ENCODE measurements at regions not wholly inside any gene's neighbourhood (a gene's known extent, or its start where the extent isn't known, plus 50 kb on each side); places are given as distances from the start of the nearest gene placed in this dataset.
A peak's percentile ranks its signal among the peaks of the same experiment; 100 is the strongest.
"Not testable (repeated sequence)": the region's sequence is repeated elsewhere in the genome, so short reads cannot be mapped to it uniquely, and the experiment has no call there.

GRCh38 chrX:52585892-52586291 lies 68.8 kb downstream of the SSX7 start:
- ChIA-PET POLR2A (no interaction called here), CTCF (no interaction called here)
- Histone ChIP-seq H3K27ac (ENCODE audit: insufficient read depth in 1 of 2, low read depth in 1 of 2, low read length in 2 of 2, poor library complexity in 1 of 2, severe bottlenecking in 2 of 2) (no peak overlapping the region), H3K27me3 (replicated peaks in 2 of 5; ENCODE audit: control insufficient read depth in 4 of 5, insufficient read depth in 5 of 5, low read length in 4 of 5) (peaks cover 0 to 18% (median 2%) of the 10 kb centered on the region in 5 experiments), H3K36me3 (ENCODE audit: control insufficient read depth in 4 of 4, insufficient read depth in 4 of 4, low read length in 3 of 4) (no peaks in the 10 kb centered on the region), H3K9me3 (ENCODE audit: control extremely low read depth in 1 of 5, control insufficient read depth in 4 of 5, insufficient read depth in 2 of 5, low read depth in 1 of 5, low read length in 4 of 5) (no peaks in the 10 kb centered on the region), H3K4me3 (ENCODE audit: control insufficient read depth in 1 of 7, extremely low read depth in 1 of 7, insufficient read depth in 4 of 7, low read depth in 2 of 7, low read length in 6 of 7) (no peak overlapping the region), H3K4me1 (ENCODE audit: control extremely low read depth in 1 of 4, control insufficient read depth in 4 of 4, insufficient read depth in 4 of 4, low read length in 3 of 4) (no peaks in the 10 kb centered on the region)
- DNase-seq: no peak
- 79% methylated on average over 2 of the region's 3 CpGs for WGBS (ENCODE audit: insufficient coverage)

GRCh38 chrX:52577464-52578173 lies 60.8 kb upstream of the XAGE1B start:
- Histone ChIP-seq H3K4me1 (ENCODE audit: control extremely low read depth in 1 of 4, control insufficient read depth in 4 of 4, insufficient read depth in 4 of 4, low read length in 3 of 4) (peaks cover 0 to 2% (median 0%) of the 10 kb centered on the region in 4 experiments), H3K27me3 (replicated peaks in 2 of 5; ENCODE audit: control insufficient read depth in 4 of 5, insufficient read depth in 5 of 5, low read length in 4 of 5) (peaks cover 0 to 21% (median 0%) of the 10 kb centered on the region in 5 experiments), H3K36me3 (ENCODE audit: control insufficient read depth in 4 of 4, insufficient read depth in 4 of 4, low read length in 3 of 4) (no peaks in the 10 kb centered on the region), H3K9me3 (ENCODE audit: control extremely low read depth in 1 of 5, control insufficient read depth in 4 of 5, insufficient read depth in 2 of 5, low read depth in 1 of 5, low read length in 4 of 5) (no peaks in the 10 kb centered on the region), H3K4me3 (ENCODE audit: control insufficient read depth in 1 of 7, extremely low read depth in 1 of 7, insufficient read depth in 4 of 7, low read depth in 2 of 7, low read length in 6 of 7) (no peak overlapping the region), H3K27ac (ENCODE audit: insufficient read depth in 1 of 2, low read depth in 1 of 2, low read length in 2 of 2, poor library complexity in 1 of 2, severe bottlenecking in 2 of 2) (no peak overlapping the region)
- CTCF ChIA-PET: no interaction called here
- POLR2A ChIA-PET: no interaction called here
- WGBS (ENCODE audit: insufficient coverage): 92% methylated on average over 14 of the region's 15 CpGs
- no peak for DNase-seq

GRCh38 chrX:52576946-52577345 lies 60.1 kb upstream of the XAGE1B start:
- Histone ChIP-seq H3K4me1 (ENCODE audit: control extremely low read depth in 1 of 4, control insufficient read depth in 4 of 4, insufficient read depth in 4 of 4, low read length in 3 of 4) (peaks cover 0 to 2% (median 0%) of the 10 kb centered on the region in 4 experiments), H3K27me3 (replicated peaks in 2 of 5; ENCODE audit: control insufficient read depth in 4 of 5, insufficient read depth in 5 of 5, low read length in 4 of 5) (peaks cover 0 to 21% (median 0%) of the 10 kb centered on the region in 5 experiments), H3K27ac (ENCODE audit: insufficient read depth in 1 of 2, low read depth in 1 of 2, low read length in 2 of 2, poor library complexity in 1 of 2, severe bottlenecking in 2 of 2) (no peak overlapping the region), H3K4me3 (ENCODE audit: control insufficient read depth in 1 of 7, extremely low read depth in 1 of 7, insufficient read depth in 4 of 7, low read depth in 2 of 7, low read length in 6 of 7) (no peak overlapping the region), H3K36me3 (ENCODE audit: control insufficient read depth in 4 of 4, insufficient read depth in 4 of 4, low read length in 3 of 4) (no peaks in the 10 kb centered on the region), H3K9me3 (ENCODE audit: control extremely low read depth in 1 of 5, control insufficient read depth in 4 of 5, insufficient read depth in 2 of 5, low read depth in 1 of 5, low read length in 4 of 5) (no peaks in the 10 kb centered on the region)
- ChIA-PET CTCF (no interaction called here), POLR2A (no interaction called here)
- 73% methylated on average over 6 of the region's 8 CpGs for WGBS (ENCODE audit: insufficient coverage)
- no peak for DNase-seq

- Histone ChIP-seq H3K27ac (ENCODE audit: insufficient read depth in 1 of 2, low read depth in 1 of 2, low read length in 2 of 2, poor library complexity in 1 of 2, severe bottlenecking in 2 of 2) (no peak overlapping the region), H3K4me1 (ENCODE audit: control extremely low read depth in 1 of 4, control insufficient read depth in 4 of 4, insufficient read depth in 4 of 4, low read length in 3 of 4) (peaks cover 0 to 2% (median 0%) of the 10 kb centered on the region in 4 experiments), H3K27me3 (replicated peaks in 2 of 5; ENCODE audit: control insufficient read depth in 4 of 5, insufficient read depth in 5 of 5, low read length in 4 of 5) (peaks cover 0 to 21% (median 0%) of the 10 kb centered on the region in 5 experiments), H3K9me3 (ENCODE audit: control extremely low read depth in 1 of 5, control insufficient read depth in 4 of 5, insufficient read depth in 2 of 5, low read depth in 1 of 5, low read length in 4 of 5) (no peaks in the 10 kb centered on the region), H3K36me3 (ENCODE audit: control insufficient read depth in 4 of 4, insufficient read depth in 4 of 4, low read length in 3 of 4) (no peaks in the 10 kb centered on the region), H3K4me3 (ENCODE audit: control insufficient read depth in 1 of 7, extremely low read depth in 1 of 7, insufficient read depth in 4 of 7, low read depth in 2 of 7, low read length in 6 of 7) (no peak overlapping the region)
- POLR2A ChIA-PET: no interaction called here
- CTCF ChIA-PET: no interaction called here
- 93% methylated on average over 4 of the region's 5 CpGs for WGBS (ENCODE audit: insufficient coverage)
- DNase-seq: no peak
Observed at GRCh38 chrX:52576474-52576873, 59.6 kb upstream of the XAGE1B start.

- Histone ChIP-seq H3K27me3 (replicated peaks in 2 of 5; ENCODE audit: control insufficient read depth in 4 of 5, insufficient read depth in 5 of 5, low read length in 4 of 5) (peaks cover 0 to 21% (median 0%) of the 10 kb centered on the region in 5 experiments), H3K9me3 (ENCODE audit: control extremely low read depth in 1 of 5, control insufficient read depth in 4 of 5, insufficient read depth in 2 of 5, low read depth in 1 of 5, low read length in 4 of 5) (no peaks in the 10 kb centered on the region), H3K4me3 (ENCODE audit: control insufficient read depth in 1 of 7, extremely low read depth in 1 of 7, insufficient read depth in 4 of 7, low read depth in 2 of 7, low read length in 6 of 7) (no peak overlapping the region), H3K36me3 (ENCODE audit: control insufficient read depth in 4 of 4, insufficient read depth in 4 of 4, low read length in 3 of 4) (no peaks in the 10 kb centered on the region), H3K4me1 (ENCODE audit: control extremely low read depth in 1 of 4, control insufficient read depth in 4 of 4, insufficient read depth in 4 of 4, low read length in 3 of 4) (peaks cover 0 to 2% (median 0%) of the 10 kb centered on the region in 4 experiments), H3K27ac (ENCODE audit: insufficient read depth in 1 of 2, low read depth in 1 of 2, low read length in 2 of 2, poor library complexity in 1 of 2, severe bottlenecking in 2 of 2) (no peak overlapping the region)
- ChIA-PET CTCF (interaction anchor here (1.0 kb wide), 1 partner anchor 10 kb away, joined by 3 read pairs; no protein-coding TSS in a partner anchor), POLR2A (no interaction called here)
- DNase-seq: peak; percentile 37 to 70 (median 68)
- WGBS (ENCODE audit: insufficient coverage): 56% methylated on average over 9 of the region's 15 CpGs
Observed at GRCh38 chrX:52574416-52575275, 57.8 kb upstream of the XAGE1B start.

- POLR2A ChIA-PET: not testable (repeated sequence)
Observed at GRCh38 chrX:52568146-52568545, 51.3 kb upstream of the XAGE1B start.

More at GRCh38 chrX:52568146-52568545, 51.3 kb upstream of the XAGE1B start:
- peaks cover 0 to 16% (median 3%) of the 10 kb centered on the region in 5 experiments for H3K27me3 ChIP-seq (replicated peaks in 2 of 5; ENCODE audit: control insufficient read depth in 4 of 5, insufficient read depth in 5 of 5, low read length in 4 of 5)
- H3K4me1 ChIP-seq (ENCODE audit: control extremely low read depth in 1 of 4, control insufficient read depth in 4 of 4, insufficient read depth in 4 of 4, low read length in 3 of 4); DNase-seq; H3K9me3 ChIP-seq (ENCODE audit: control extremely low read depth in 1 of 5, control insufficient read depth in 4 of 5, insufficient read depth in 2 of 5, low read depth in 1 of 5, low read length in 4 of 5); H3K4me3 ChIP-seq (ENCODE audit: control insufficient read depth in 1 of 7, extremely low read depth in 1 of 7, insufficient read depth in 4 of 7, low read depth in 2 of 7, low read length in 6 of 7); CTCF ChIA-PET; H3K27ac ChIP-seq (ENCODE audit: insufficient read depth in 1 of 2, low read depth in 1 of 2, low read length in 2 of 2, poor library complexity in 1 of 2, severe bottlenecking in 2 of 2); H3K36me3 ChIP-seq (ENCODE audit: control insufficient read depth in 4 of 4, insufficient read depth in 4 of 4, low read length in 3 of 4): not testable (repeated sequence)
- 75% methylated on average over 5 of the region's 12 CpGs for WGBS (ENCODE audit: insufficient coverage)

All from common myeloid progenitor, CD34-positive (primary cell).